ENCODE measurements at regions not wholly inside any gene's neighbourhood (a gene's known extent, or its start where the extent isn't known, plus 50 kb on each side); places are given as distances from the start of the nearest gene placed in this dataset.

- Histone ChIP-seq H3K14ac (ENCODE audit: insufficient read depth, low read length) (no peak overlapping the region), H3K18ac (ENCODE audit: insufficient read length, low read depth, low read length) (no peak overlapping the region), H2AK5ac (ENCODE audit: insufficient read length, low read length) (no peak overlapping the region), H3K4me2 (ENCODE audit: insufficient read depth, insufficient read length, low read length) (no peak overlapping the region), H3K23ac (ENCODE audit: insufficient read length, low read depth, low read length) (no peak overlapping the region), H3K23me2 (ENCODE audit: insufficient read length, low read depth, low read length, poor library complexity, severe bottlenecking) (no peaks in the 10 kb centered on the region), H4K91ac (ENCODE audit: insufficient read length, low read depth, low read length) (no peak overlapping the region), H3K56ac (ENCODE audit: insufficient read length, low read depth, low read length) (no peak overlapping the region), H2BK120ac (ENCODE audit: low read depth, low read length, poor library complexity, severe bottlenecking) (no peak overlapping the region), H3K4ac (ENCODE audit: low read depth, low read length) (no peak overlapping the region), H4K8ac (replicated peaks; ENCODE audit: insufficient read length, low read depth, low read length) (no peak overlapping the region), H2AFZ (ENCODE audit: low read length) (no peak overlapping the region), H3K27ac (ENCODE audit: insufficient read length, low read depth, low read length) (no peak overlapping the region), H2BK5ac (ENCODE audit: insufficient read length, low read length) (no peak overlapping the region), H3K79me1 (ENCODE audit: insufficient read depth, low read depth, low read length, poor library complexity, severe bottlenecking) (no peaks in the 10 kb centered on the region), H3K79me2 (ENCODE audit: insufficient read depth, low read length) (no peaks in the 10 kb centered on the region), H2BK15ac (ENCODE audit: low read depth, low read length) (no peak overlapping the region), H3K27me3 (ENCODE audit: insufficient read depth, low read length) (no peaks in the 10 kb centered on the region), H2BK20ac (ENCODE audit: low read depth, low read length, poor library complexity, severe bottlenecking) (no peak overlapping the region), H3K9ac (ENCODE audit: extremely low read depth, insufficient read length, low read length) (no peak overlapping the region), H2BK12ac (ENCODE audit: insufficient read length, low read depth, low read length) (no peak overlapping the region), H3T11ph (ENCODE audit: low read length) (no peak overlapping the region), H3K9me3 (ENCODE audit: control insufficient read depth, low read depth, low read length) (no peaks in the 10 kb centered on the region), H3K4me1 (ENCODE audit: insufficient read depth, low read length) (no peaks in the 10 kb centered on the region; the same call in 1 of the 2 replicates), H4K20me1 (ENCODE audit: control insufficient read depth, insufficient read depth, insufficient read length) (no peaks in the 10 kb centered on the region), H4K5ac (ENCODE audit: insufficient read length, low read depth, low read length) (no peak overlapping the region)
- no peaks in the 10 kb centered on the region for H3K9me3 Mint-ChIP-seq
- H3K27ac Mint-ChIP-seq: no peak overlapping the region
- peaks cover 2 to 3% of the 10 kb centered on the region in 2 experiments; a peak in 1 of 4 replicates for H3K4me1 Mint-ChIP-seq
- DNase-seq: no peak
- TF ChIP-seq, protein P1, sequence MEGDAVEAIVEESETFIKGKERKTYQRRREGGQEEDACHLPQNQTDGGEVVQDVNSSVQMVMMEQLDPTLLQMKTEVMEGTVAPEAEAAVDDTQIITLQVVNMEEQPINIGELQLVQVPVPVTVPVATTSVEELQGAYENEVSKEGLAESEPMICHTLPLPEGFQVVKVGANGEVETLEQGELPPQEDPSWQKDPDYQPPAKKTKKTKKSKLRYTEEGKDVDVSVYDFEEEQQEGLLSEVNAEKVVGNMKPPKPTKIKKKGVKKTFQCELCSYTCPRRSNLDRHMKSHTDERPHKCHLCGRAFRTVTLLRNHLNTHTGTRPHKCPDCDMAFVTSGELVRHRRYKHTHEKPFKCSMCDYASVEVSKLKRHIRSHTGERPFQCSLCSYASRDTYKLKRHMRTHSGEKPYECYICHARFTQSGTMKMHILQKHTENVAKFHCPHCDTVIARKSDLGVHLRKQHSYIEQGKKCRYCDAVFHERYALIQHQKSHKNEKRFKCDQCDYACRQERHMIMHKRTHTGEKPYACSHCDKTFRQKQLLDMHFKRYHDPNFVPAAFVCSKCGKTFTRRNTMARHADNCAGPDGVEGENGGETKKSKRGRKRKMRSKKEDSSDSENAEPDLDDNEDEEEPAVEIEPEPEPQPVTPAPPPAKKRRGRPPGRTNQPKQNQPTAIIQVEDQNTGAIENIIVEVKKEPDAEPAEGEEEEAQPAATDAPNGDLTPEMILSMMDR (conservative IDR thresholded peaks at IDR 0.05): no peak
- H3K4me3 Mint-ChIP-seq: no peak overlapping the region
- peaks cover 2% of the 10 kb centered on the region; the same call in 1 of the 2 replicates for H3K27me3 Mint-ChIP-seq (ENCODE audit: low read depth)
- no peaks in the 10 kb centered on the region for H3K36me3 Mint-ChIP-seq (ENCODE audit: insufficient read depth in 1 of 3, low read depth in 3 of 3)
Measured at GRCh38 chr4:14608630-14609029, 393.7 kb upstream of the CPEB2 start.

All from H9 (cell line).